ENCODE measurements at regions not wholly inside any gene's neighbourhood (a gene's known extent, or its start where the extent isn't known, plus 50 kb on each side); places are given as distances from the start of the nearest gene placed in this dataset.
A peak's percentile ranks its signal among the peaks of the same experiment; 100 is the strongest.

GRCh38 chr15:56868170-56868569 lies 50.3 kb upstream of the TCF12 start:
- DNase-seq, result no peak

DNA sequence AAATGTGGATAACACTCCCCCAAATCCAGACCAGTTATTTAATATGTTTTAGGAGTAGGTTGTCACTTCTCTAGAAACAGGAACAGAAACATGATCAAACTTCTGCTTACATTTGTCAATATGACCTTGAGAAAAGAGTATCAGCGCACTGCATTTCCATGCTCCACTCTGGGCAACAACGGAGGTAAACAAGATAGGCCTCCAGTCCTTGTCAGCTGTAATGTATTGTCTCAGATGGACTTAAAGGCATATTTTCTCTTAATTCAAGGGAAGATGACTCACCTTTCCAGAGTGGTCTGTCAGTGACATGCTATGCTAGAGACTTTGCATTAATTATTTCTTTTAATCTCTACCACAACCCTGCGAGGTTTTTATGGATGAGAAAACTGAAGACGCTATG lies 51.6 kb upstream of the TCF12 start:
- DNase-seq, result peak; percentile 37

DNA sequence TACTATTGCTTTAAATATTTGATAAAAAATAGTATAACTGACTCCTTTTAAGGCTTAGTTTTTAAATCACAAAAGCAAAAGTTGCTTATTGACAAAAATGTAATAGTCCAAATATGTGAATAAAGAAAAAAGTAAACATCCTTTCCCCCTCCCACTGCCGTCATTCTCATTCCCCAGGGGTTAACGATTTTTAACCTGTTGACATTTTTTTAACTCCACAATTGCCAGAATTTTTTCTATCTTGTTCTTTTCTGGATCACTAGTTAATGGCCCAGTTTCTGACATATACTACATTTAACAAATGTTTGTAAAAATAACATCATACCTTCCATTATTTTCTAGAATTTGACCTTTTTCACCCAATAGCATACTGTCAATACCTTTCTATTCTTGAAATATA lies 60.6 kb upstream of the TCF12 start:
- DNase-seq, result no peak

GRCh38 chr15:56856934-56857333 lies 61.5 kb upstream of the TCF12 start:
- DNase-seq, result no peak

- no peak for DNase-seq
These were observed 73.6 kb upstream of the TCF12 start for GRCh38 chr15:56844892-56845291.

DNA sequence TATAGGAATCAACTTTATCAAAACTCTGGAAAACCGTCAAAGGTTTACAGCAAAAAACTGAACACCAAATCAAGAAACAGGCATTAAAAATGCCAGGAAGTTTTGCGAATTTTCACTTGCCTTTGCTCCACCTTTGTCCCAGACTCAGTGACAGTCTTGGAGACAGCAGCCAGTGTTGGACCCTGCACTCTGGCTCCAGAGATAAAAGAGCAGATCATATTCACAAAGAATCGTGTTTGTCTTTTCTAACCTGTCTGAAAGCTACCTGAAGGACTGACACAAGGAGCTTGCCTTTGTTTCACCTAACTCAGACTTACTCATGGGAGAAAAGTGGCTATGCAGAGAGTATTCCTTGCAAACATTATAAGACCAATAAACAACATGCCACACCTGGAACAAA lies 74.0 kb upstream of the TCF12 start:
- DNase-seq, result no peak

DNA sequence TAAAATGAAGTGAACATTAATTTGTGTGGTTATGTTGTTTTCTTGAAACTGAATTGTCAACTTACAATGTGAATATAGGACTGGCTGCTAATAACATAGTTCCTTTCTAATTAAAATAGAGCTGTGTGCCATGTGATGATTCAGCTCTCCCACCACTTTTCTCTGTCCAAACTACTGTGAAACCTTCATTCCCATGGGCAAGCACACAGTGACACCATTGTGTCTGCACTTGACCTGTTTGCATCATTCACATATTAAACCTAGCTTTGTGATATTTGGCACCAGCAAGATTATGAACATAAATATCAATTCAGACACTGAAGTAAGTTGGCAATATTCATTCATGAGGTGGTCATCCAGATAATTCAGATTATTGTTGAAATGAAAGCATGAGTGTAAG lies 78.8 kb upstream of the TCF12 start:
- no peak for DNase-seq

- DNase-seq, result no peak
These were observed 79.3 kb upstream of the TCF12 start for GRCh38 chr15:56839099-56839498.

- no peak for DNase-seq
These were observed 80.4 kb upstream of the TCF12 start for GRCh38 chr15:56838085-56838484.

GRCh38 chr15:56837273-56837672 lies 81.2 kb upstream of the TCF12 start:
- DNase-seq, result peak; percentile 71

GRCh38 chr15:56835718-56836171 lies 82.7 kb upstream of the TCF12 start:
- DNase-seq, result peak; percentile 25

DNA sequence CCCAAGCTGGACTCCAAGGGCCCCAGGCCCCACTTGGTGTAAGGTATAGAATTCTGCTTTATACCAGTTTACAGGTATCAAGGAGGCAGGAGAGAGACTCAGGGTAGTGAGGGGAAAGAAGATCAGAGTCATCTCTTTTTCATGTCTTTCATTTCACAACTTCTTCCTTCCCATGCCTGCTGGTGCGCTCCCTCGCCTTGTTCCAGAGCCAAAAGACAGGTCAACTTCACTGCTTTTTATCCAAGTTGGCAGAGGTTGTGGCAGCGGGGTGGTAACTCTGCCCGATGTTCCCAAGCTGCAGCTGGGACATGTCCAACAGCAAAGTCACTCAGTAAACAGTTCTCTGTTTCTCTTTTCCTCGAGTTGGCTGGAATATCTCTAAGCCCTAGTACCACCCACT lies 86.3 kb upstream of the TCF12 start:
- no peak for DNase-seq

DNA sequence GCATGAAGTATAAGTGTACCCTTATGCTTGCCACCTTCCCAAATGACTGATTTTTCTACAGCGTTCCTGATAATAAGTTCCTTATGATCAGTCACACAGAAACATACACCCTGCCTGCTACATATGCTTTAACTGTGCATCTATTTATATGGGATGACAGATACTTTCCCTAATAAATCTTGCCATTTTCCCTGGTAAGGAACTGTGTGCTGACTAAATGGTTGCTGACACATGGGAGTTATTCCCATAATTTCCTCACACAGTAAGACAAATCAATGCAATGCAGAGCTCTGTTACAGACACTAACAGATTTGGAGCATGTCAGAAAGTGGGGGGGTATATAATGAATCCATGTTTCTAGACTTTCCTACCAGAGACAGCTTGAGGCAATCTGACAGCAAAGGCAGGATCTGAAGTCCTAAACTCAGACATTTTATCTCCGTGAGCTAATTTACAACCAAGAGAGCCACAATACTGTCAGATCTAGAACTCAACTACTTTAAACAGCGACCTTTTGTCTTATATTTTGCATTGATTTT lies 86.9 kb upstream of the TCF12 start:
- DNase-seq, result peak; percentile 56

GRCh38 chr15:56824175-56824574 lies 90.9 kb upstream of the ZNF280D start:
- no peak for DNase-seq

- DNase-seq, result peak; percentile 64
These were observed 88.6 kb upstream of the ZNF280D start for GRCh38 chr15:56821721-56822425.

DNA sequence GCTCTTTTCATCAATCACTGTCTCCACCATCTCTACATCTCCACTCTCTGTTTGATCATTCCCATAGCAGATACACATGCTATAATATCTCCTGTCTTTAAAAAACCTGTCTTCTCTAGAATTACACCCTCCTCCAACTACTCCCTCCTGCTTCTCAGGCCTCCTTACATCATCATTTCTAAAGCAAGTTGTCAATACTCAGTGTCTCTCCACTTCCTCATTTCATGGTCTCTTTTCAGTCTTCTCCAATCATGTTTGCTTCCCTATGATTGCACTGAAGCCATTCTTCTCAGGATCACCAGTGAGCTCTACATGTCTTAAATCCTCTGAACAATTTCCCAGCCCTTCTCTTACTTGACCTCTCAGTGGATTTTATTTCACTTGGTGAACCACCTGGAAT lies 87.0 kb upstream of the ZNF280D start:
- no peak for DNase-seq

GRCh38 chr15:56817321-56818080 lies 84.2 kb upstream of the ZNF280D start:
- DNase-seq, result peak; percentile 88

GRCh38 chr15:56816781-56817180 lies 83.5 kb upstream of the ZNF280D start:
- DNase-seq, result no peak

GRCh38 chr15:56815247-56815646 lies 81.9 kb upstream of the ZNF280D start:
- no peak for DNase-seq

DNA sequence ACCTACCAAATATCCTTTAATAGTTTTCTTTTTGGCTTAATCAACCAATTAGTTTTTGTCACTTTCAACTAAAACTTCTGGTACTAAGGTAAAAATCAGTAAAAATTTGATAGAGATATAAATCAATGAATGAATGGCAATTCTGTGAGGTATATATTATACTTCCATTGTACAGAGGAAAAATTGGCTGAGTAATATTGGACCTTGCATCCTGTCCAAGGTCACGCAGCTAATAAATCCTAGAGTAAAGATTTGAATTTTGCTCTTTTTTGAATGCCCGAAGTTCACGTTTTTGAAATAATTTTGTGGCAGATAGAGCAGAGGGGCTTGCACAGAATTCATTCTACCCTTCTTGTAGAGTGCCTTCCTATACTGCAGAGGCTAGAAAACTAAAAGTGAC lies 81.1 kb upstream of the ZNF280D start:
- DNase-seq, result no peak

DNA sequence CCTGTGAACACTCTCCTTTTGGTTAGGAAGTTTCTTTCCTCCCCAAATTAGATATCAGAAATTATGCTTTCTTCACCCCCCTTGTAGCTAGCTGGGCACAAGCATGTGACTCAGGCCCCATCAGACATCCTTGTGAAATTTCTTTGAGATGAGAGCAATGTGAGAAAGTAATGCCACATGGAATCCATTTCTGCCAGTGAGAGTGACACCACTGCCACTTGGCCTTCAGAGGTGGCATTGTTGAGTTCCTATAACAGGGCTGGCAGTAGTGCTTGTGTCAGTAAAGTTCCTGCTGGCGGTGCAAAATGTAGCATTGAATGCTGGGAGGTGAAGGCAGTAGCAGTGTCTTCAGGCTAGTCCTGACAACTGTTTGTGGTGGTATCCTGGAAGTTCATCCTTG lies 80.7 kb upstream of the ZNF280D start:
- DNase-seq, result no peak

- no peak for DNase-seq
These were observed 79.7 kb upstream of the ZNF280D start for GRCh38 chr15:56812961-56813360.

DNA sequence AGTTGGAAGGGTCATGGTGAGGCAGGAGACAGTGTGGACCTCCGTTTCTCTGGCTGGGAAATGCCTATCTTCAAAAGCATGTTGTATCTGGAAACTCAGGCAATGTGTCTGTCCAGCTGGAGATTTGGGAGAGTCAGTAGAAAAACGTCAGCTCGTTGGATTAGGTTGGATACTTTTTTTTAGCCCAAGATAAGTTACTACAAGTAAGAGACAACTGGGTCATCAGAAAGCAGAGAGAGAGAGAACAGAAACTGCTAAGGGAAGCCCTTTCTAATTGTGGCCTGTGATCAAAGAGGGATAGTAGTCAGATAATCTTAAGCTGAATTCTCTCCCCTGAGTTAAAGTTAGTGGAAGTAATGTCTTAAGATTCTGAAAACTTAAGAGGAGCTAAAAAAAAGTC lies 78.9 kb upstream of the ZNF280D start:
- no peak for DNase-seq

DNA sequence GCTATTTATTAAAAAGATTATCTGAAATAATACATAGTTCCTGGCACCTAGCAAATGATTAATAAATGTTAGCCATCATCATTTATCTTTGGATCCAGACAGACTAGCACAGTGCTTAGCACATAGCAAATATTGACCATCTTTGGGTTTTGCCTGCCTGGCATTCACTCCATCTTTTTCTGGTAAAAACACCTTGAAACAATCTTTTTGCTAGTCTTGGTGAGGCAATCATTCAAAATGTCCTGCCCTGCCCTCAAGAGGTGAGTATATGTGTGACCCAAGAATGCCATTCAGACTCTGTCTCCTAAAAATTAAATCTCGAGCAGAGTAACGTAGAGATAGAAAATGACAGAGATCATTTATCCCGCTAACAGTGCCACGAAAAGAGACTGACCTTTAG lies 78.3 kb upstream of the ZNF280D start:
- DNase-seq, result no peak
